NCI-H146 (cell line): ENCODE measurements at regions not wholly inside any gene's neighbourhood (a gene's known extent, or its start where the extent isn't known, plus 50 kb on each side); places are given as distances from the start of the nearest gene placed in this dataset.
"Not testable (repeated sequence)": the region's sequence is repeated elsewhere in the genome, so short reads cannot be mapped to it uniquely, and the experiment has no call there.

ENCODE experiments used
- DNase-seq: peaks from one replicate; lab custom pipeline; 2025; lab: John Stamatoyannopoulos, UW

DNA sequence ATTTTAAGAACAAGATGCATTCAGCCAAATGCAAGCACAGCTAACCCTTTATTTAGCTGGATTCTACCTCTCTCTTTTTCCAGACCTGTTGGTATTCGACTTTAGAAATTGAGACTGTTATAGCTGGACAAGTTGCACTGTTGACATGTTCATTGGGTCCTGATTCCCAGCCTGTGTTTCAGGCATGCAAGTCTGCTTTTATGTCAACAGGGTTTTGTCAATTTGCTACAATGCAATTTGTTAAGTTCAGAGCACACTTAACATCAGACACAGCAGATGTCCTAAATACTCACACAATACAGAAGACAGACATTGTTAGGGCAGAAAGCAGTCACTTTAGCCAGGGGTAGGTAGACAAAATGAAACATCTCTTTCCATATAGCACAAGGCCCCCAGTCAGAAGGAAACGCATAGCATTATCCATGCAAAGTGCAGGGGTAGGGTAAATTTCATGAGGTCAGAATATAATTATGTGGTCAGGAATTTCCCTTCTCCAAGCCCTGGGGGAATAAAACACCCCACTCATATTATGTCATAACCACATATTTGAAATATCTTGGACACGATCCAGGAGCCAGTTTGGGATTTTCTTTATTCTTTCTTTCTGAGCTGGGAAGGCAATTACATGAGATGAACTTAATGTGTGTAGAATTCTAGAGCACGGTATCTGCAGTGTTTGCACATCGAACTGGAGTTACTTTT is 504.1 kb downstream of the NTRK3 start:
- no peak for DNase-seq

DNA sequence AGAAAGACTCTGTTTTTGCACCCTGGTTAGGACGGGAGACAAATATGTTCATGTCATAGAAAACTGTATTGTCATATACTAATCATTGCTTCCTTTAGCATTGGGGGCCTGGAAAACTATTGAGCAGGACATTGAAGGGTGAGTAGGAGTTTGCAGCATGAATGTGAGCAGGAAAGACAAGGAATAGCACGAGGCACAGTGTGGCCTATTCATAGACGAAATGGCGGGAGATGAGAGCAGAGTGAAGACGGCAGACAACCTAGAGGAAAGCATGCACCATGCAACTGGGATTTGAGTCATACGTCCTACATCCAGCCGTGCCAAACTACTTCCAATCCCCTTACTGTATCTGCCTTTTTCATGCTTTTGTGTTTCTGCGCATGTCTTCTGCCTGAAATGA is 508.1 kb downstream of the NTRK3 start:
- no peak for DNase-seq

DNA sequence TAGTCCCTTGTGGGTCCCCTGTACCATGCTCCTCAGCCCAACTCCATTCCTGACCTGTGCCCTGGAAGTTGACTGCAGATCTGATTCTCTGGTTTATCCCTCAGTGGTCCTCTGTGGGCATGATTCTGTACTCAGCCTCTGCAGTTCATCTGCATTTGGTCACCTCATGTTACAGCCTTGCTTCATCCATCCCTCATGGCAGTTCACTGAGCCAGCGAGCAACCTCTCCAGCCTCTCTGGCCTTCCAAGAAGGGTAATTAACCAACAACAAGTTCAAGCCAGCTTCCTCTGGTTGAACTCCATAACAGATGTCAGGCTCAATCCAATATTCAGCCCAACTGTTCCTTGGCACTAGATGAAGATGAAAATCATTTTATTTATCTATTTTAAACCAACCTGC is 509.5 kb downstream of the NTRK3 start:
- DNase-seq, result no peak

DNA sequence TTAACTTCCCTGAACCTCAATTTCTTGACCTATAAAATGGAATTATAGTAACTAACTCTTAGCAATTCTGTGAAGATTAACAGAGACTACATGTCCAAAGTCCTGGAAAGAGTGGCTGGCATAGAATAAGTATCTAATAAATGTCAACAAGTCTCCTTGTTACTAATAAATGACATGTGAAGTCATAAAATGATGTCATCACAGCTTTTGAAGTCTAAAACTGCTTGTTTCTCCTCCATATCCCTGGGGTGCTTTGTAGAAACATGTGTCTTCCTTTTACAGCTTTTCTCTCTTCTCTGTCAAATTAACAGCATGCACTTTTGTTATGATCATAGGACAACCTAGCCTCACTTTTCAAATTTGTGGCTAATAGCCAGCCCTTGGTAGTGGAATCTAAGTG is 510.2 kb downstream of the NTRK3 start:
- no peak for DNase-seq

DNA sequence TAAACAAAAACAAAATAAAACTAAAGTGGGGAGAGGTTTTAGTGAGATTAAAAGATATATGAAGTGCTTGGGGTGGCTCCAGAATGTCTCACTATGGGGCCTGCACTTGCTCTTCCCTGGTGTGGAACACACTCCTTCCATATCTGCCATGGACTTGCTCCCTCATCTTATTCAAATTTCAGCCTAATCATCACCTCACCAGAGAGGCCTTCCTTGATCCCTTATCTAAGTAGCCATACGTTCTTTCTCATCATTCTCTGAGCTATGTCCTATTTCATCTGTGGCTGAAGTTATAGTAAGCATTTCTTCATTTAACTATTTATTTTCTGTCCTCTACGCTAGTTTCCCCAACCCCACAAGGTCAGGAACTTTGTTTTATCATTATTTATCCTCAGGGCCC is 511.7 kb downstream of the NTRK3 start:
- DNase-seq, result no peak

DNA sequence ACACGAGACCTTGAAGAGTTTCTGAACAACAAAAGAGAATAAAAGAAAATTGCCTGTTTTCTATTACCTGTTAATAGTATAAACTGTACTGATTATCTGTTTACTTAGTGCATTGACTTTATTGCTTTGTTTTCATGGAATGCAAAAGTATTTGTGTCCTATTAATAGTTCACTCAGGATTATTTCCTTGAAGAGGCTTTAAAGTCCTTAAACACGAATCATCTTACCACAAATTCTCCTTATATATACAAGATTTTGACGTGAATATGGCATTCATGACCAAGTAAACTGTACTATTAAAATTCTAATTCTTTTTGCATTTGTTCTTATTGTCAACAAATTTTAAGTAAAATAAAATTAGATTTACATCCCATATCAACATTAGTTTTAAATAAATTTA is 513.0 kb downstream of the NTRK3 start:
- no peak for DNase-seq

DNA sequence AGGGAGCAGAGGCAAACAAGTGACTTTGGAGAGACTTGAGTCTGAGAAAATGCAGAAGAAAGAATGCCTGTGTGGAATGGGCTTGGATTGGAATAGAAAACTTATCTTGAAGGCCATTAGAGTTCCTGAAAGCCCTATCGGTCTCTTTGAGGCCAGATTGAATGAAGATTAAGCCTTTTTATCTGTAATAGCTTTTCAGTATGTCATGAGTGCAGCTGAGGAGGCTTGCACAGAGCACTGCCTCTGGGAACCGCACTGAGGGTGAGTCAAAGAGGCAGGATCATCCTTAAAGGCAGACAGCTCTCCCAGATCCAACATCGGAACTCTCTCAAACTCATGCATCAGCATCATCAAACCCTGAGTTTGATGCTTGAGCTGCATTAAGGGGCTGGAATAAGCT is 515.2 kb downstream of the NTRK3 start:
- no peak for DNase-seq

DNA sequence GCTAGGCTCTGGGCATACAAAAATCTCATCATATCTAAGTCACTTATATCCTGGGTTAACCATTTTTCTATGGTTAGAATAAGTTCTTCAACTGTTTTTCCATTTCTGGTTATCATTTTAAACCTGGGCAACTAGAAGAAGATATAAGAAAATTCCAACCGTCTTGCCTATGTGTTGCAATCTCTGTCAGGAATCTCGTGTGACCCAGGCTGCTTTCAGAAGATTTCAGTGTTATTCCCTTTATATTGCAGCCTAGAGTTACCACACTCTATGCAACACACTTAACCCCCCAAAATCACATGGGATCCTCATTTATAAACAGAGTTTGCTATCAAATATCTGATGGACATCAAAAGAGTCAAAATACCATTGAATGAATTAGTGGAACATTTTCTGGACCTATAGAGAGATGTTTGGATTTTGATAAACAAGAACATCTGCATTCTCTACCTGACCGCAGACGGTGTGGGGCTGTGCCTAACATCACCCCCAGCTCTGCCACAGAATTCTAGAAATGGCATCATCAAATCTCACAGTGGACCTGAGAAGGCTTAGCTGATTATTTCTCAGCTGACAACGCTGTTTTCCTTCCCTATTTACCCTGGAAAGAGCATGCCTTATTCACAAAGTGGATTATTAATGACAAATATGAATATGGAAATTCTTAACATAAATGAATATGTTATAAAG is 515.7 kb downstream of the NTRK3 start:
- no peak for DNase-seq

DNA sequence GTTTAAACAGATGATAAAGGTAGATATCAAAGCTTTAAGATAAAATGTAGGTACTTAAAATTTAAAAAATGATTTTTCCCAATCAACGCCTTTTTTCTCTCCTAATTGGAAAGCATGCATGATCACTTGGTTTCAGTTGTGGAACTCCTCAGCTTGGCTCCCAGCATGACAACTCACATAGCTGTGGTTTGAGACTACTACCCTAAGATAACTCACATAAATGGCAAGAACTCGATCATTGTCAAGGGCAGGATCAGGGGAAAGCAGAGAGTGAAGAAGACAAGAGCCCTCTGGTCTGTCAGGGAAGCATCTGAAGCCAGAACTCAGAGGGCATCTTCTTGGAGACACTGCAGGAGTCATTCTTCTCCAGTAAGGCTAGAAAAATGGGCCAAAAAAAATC is 516.7 kb downstream of the NTRK3 start:
- no peak for DNase-seq

DNA sequence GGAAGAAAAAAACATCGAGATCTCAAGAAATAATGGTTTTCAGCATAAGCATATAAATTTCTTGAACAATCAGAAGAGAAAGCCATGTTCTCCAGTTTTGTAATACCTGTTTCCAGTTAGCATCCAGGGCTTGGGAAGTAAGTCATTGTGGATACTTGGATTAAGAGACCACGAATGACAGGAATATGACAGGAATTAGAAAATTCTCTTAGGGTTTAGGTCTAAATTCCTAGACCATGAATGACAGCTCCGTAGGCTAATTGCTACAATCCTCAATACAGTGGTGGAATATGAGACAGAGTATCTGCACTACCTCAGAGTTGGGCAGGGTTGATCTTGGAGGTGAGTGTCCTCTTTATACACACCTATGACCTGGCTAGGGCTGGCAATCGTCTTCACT is 517.5 kb downstream of the NTRK3 start:
- DNase-seq, result no peak

DNA sequence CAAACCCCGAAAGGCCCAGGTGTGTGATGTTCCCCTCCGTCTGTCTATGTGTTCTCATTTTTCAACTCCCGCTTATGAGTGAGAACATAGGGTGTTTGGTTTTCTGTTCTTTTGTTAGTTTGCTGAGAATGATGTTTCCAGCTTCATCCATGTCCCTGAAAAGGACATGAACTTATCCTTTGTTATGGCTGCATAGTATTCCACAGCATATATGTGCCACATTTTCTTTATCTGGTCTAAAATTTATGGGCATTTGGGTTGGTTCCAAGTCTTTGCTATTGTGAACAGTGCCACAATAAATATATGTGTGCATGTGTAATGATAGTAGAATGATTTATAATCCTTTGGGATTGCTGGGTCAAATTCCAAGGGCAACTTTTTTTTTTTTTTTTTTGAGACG is 519.1 kb downstream of the NTRK3 start:
- not testable (repeated sequence) for DNase-seq

DNA sequence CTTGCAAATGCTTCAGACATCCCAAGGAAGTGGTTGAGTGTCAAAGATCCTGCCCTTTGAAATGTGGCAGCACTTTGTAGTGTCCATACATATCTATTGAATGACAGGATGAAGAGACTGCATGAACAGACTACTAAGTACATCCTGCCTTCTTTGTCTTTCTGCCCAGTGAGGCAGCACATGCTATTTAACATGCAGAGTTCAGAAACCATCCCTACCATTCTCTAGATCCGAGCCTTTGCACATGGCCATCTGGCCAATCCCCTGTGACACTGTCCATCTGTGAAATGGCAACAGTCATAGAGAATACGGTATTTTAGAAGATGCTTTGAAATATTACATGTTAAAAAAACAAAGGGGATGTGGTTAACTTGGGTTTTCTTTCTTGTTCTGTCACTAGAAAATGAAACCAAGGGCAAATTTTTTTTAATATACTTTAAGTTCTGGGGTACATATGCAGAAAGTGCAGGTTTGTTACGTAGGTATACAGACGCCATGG is 519.6 kb downstream of the NTRK3 start:
- DNase-seq, result no peak

DNA sequence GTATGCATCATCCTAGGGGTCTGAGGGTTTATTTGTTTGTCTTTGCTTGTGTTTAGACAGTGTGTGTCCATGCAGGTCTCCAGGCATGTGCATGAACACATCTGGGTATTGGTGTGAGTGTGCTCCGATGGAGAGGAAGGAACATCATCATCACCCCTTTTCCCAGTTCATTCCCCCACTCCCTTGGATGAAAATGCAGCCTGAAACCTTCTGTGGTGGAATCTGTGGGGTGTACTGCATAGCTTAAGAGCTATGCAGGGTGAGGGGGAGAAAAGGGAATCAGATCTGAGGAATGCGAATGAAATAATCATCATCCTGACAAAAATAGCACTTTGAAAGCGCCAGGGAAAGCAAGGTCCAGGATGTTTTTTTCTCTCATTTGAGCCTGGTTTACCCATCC is 520.1 kb downstream of the NTRK3 start:
- no peak for DNase-seq

DNA sequence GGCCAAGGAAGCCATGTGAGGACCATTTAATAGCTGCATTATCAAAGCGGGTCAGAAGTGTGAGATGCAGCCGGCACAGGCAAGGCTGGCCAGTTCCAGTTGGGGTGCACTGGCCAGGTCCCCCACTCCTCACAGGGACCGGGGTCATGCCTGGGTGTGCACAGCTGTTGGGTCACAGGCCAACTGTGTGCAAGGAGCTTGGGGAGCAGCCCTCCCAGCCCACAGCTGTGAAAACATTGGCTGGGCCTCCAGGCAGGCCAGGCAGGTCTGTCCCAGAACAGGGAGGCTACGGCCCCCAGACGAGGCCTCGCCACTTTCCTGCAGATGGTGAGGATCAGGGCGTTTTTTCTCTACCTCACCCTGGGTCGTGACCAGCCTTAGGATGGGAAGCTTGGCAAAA is 521.0 kb downstream of the NTRK3 start:
- no peak for DNase-seq

DNA sequence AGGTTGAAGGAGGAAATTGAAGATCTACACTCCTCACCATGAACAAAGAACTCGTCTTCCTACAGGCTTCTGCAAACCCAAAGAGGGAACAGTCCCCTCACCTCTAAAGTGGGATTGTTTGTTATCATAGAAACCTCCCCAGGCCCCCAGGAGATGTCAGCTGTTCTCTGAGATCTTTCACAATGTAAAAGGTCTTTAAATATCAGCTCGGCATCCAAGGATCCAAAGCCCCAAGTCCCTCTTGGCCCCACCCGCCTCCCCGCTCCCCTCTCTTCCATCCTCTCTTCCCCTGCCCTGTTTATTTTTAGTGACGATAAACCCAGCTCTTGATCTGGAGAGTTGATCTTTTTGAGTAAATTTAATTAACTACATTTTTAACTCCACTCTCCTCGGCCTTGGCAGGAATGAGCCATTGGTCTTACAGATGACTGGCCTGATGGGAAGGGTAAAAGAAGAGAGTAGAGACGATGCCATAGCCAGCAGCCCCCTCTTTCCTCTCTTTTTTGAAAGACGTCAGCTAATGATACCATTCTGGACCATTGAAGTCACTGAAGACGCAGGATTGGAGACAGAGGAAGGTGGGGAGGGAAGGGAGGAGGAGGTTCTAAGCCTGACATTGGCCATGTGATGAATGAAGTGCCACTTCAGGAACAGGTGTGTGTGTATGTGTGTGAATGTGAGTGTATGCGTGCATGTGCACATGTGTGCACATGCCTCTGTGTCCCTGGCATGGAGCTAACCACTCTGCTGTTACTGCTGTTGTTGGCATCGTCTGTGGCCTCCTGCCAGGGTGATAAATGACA is 521.8 kb downstream of the NTRK3 start:
- no peak for DNase-seq

DNA sequence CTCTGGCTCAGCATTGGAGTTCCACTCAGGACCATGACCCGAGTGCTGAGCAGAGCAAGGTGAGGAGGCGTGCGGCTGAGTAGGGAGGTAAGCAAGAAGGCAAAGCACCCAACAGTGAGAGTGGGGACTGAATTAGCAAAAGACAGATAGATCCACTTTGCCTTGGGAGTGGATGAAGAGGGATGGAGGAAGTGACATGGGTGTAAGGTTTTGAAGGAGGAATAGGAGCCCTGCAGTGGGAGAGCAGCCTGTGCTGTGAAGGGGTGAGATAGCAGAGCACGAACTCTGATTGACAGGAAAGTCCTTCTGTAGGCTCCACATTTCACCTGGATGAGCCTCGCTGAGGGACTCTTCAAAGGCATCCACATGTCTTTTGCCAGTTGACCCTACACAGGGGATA is 522.6 kb downstream of the NTRK3 start:
- no peak for DNase-seq

DNA sequence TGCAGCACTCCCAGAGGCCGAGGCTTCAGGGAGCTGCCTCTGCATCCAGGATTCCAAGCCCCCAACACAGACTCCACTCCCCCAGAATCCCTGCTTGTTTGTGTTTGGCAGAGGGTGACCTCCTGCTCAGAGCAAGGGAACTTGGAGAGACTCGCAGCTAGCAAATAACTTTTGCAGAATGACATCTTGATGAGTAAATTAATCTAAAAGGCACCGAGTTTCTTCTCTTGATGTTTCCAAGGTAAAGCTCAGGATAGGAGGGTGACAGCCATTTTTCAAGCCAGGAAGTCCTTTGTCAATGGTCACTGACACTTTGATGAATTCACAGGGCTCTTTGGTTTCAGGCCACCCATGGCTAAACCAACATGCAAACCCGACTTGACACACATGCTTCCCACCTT is 523.0 kb downstream of the NTRK3 start:
- no peak for DNase-seq

DNA sequence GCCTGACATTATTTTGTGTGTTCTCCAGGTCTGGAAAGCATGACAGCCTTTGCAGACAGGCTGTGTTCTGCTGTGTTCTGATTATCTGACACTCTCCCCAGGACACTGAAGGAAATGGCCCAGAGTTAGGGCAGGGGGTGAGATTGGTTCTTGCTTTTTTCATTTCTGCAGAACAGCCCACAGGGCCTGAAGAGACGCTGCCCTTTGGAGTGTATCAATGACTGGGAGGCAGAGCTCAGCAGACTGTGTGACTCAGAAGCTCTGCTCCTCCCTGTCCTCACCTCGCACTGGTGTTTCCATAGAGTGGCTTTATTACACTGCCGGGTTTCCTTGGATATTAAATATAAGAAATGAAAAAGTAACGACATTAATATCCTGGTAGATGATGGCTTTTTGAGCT is 523.6 kb downstream of the NTRK3 start:
- DNase-seq, result no peak

DNA sequence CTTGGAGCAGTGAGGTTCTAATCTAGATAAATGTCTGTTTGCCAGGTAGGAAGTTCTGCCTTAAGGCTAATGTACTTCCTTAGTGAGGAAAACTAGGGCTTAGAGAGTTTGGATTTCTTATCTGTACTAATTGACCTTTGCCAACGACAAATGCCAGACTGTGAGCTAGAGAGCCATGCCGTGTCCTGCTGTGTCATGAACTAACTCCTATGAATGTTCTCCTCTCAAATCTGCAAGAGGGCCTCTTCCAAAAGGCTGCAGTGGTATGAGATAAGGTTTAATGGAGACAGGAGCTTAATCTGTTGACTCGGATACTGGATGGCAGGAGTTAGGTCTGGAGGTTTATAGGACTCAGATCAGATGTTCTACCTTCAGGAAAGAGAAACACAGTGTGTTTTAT is 524.9 kb downstream of the NTRK3 start:
- no peak for DNase-seq

DNA sequence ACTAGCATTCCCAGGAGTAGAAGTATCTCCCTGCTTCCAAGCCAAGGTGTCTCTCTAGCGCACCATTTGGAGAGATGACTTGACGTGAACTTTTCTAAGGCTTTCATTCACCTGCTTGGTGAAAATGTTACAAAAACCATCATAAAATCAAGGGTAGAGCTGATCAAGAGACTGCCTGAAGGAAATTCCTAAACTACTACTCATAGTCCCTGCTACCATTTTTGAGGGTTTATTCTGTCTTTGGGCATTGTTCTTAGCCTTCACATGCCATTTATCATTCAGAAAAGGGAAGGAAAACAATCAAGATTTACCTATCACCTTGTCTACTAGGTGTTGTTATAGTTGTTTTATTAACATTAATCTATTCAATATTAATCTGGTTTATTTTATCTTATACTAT is 525.8 kb downstream of the NTRK3 start:
- DNase-seq, result no peak

DNA sequence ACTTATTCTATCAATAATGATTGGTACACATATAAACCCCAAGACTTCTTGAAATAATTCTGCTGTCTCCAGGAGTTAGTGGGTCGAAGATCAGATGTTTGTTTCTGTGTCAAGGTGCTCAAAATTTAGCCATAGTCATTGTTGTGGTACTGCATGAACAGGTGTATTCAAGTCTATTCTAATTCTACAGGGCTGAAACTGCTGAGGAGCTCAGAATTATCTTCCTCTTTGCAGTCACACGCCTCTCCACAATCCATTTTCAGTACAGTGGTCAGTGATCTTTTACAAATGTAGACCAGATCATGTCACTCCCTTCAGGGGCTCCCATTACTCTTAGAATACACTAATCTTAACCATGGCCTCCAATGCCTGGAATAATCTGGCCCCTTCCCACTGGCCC is 527.5 kb downstream of the NTRK3 start:
- no peak for DNase-seq

DNA sequence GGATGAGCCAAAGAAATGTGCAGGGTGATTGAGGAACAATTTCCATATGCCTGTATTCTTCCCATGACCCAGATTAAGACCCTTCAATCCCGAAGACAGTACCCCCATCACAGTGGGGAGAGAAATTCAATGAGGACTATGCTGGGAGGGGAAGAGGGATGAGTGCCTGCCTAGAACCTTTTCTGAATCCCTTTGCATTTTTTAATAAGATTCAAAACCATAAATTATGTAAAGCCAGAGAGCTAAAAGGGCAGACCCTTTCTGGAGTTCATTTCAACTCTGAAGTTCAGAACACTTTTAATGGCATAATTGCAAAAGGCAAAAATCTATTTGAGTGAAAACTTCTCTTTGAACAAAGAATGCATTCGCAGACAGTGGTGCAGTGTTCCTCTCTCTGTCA is 529.5 kb downstream of the NTRK3 start:
- DNase-seq, result no peak

DNA sequence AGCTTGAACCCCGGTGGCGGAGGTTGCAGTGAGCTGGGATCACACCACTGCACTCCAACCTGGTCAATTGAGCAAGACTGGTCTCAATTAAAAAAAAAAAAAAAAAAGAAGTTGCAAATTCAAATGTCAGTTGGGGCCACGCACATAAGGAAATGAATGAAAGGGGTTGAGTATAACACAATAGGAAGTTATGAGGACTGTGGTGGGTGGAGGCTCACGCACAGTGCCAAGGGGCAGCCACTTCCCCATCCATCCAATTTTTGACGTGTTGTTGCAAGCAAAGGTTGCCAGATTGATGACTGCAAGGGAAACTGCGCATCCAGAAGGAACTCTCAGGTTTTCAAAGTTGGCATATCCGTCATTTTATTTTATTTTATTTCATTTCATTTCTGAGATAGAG is 532.2 kb downstream of the NTRK3 start:
- no peak for DNase-seq
